IPS-NIHi7 (cell line): ENCODE measurements at regions not wholly inside any gene's neighbourhood (a gene's known extent, or its start where the extent isn't known, plus 50 kb on each side); places are given as distances from the start of the nearest gene placed in this dataset.

Source experiments
- DNase-seq: peaks from one replicate; pipeline ENCODE4 v3.0.0; 2012; ENCODE audit warnings: mixed read lengths; ENCODE audit errors: extremely low spot score

- no peak for DNase-seq
Observed at GRCh38 chr12:18899162-18899561, 161.2 kb downstream of the CAPZA3 start.

GRCh38 chr12:18899678-18900317 is 161.9 kb downstream of the CAPZA3 start:
- DNase-seq = no peak

- DNase-seq = no peak
Observed at GRCh38 chr12:18905134-18905533, 167.2 kb downstream of the CAPZA3 start.

GRCh38 chr12:18906395-18906794 is 168.5 kb downstream of the CAPZA3 start:
- no peak for DNase-seq

- DNase-seq = no peak
Observed at GRCh38 chr12:18907127-18907526, 169.2 kb downstream of the CAPZA3 start.

GRCh38 chr12:18907728-18908127 is 169.8 kb downstream of the CAPZA3 start:
- DNase-seq = no peak

GRCh38 chr12:18908191-18908590 is 170.3 kb downstream of the CAPZA3 start:
- DNase-seq = no peak

GRCh38 chr12:18919871-18920511 is 182.1 kb downstream of the CAPZA3 start:
- no peak for DNase-seq

GRCh38 chr12:18922851-18923250 is 184.9 kb downstream of the CAPZA3 start:
- DNase-seq = no peak

GRCh38 chr12:18923721-18924120 is 185.8 kb downstream of the CAPZA3 start:
- no peak for DNase-seq

GRCh38 chr12:18926188-18926587 is 188.3 kb downstream of the CAPZA3 start:
- DNase-seq = no peak

- DNase-seq = no peak
Observed at GRCh38 chr12:18932211-18932610, 194.3 kb downstream of the CAPZA3 start.

GRCh38 chr12:18932715-18933114 is 194.8 kb downstream of the CAPZA3 start:
- no peak for DNase-seq

GRCh38 chr12:18935371-18935965 is 194.1 kb upstream of the PLEKHA5 start:
- DNase-seq = no peak

- no peak for DNase-seq
Observed at GRCh38 chr12:18939051-18939450, 190.5 kb upstream of the PLEKHA5 start.

- DNase-seq = no peak
Observed at GRCh38 chr12:18942669-18943068, 186.9 kb upstream of the PLEKHA5 start.

GRCh38 chr12:18943200-18943599 is 186.3 kb upstream of the PLEKHA5 start:
- no peak for DNase-seq

GRCh38 chr12:18946106-18946505 is 183.4 kb upstream of the PLEKHA5 start:
- no peak for DNase-seq

GRCh38 chr12:18951218-18951617 is 178.3 kb upstream of the PLEKHA5 start:
- DNase-seq = peak; percentile 45

GRCh38 chr12:18953505-18953904 is 176.0 kb upstream of the PLEKHA5 start:
- DNase-seq = no peak

GRCh38 chr12:18955594-18955993 is 173.9 kb upstream of the PLEKHA5 start:
- DNase-seq = no peak

GRCh38 chr12:18965203-18965602 is 164.3 kb upstream of the PLEKHA5 start:
- DNase-seq = no peak

- DNase-seq = peak; percentile 16
Observed at GRCh38 chr12:18966954-18967353, 162.6 kb upstream of the PLEKHA5 start.
